Suprapubic skin (tissue), 4 donors: ENCODE measurements at regions not wholly inside any gene's neighbourhood (a gene's known extent, or its start where the extent isn't known, plus 50 kb on each side); places are given as distances from the start of the nearest gene placed in this dataset.

ENCODE experiments used
- EP300 ChIP-seq: sonication (generic); formaldehyde crosslinking; IDR thresholded peaks from one replicate; pipeline ENCODE4 v1.6.1; 2017; ENCODE audit warnings: antibody characterized with exemption
- POLR2A ChIP-seq, 2 donors: fragments of 450-650 bp; IDR thresholded peaks; one replicate each; pipeline ENCODE4 v1.6.1; 2017; ENCODE audit warnings: antibody characterized with exemption in 2 of 2, mild to moderate bottlenecking in 2 of 2, moderate library complexity in 2 of 2
- POLR2AphosphoS5 ChIP-seq, 3 donors: sonication (generic); formaldehyde crosslinking; IDR thresholded peaks; one replicate each; pipeline ENCODE4 v1.6.1; 2017; ENCODE audit warnings: antibody characterized with exemption in 3 of 3
- TF ChIP-seq, protein P1 (sequence below), 2 donors: fragments of 200-600 bp in 1 of 2; fragments of 450-650 bp in 1 of 2; sonication (generic) in 1 of 2; IDR thresholded peaks; one replicate each; pipeline ENCODE4 v1.5.1; 2016 to 2019; ENCODE audit warnings: antibody characterized with exemption in 2 of 2, mild to moderate bottlenecking in 1 of 2, moderate library complexity in 1 of 2

DNA sequence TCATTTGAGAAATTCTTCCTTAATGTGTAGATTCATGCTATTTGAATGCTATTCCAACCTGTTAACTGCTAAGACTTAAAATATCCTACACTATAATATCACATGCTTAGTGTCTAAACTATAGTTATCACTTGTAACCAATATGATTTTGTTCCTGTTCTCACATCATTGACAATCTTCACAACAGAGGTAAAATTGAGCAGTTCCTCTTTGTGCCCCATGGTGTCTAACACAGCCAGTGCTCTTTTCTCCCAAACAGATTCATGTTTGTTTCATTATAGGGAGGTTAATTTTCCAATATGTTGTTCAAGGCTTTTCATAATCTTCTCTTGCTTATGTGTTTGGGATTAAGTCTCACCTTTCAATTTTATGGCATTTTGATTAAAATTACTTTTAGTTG is 591.1 kb downstream of the ZPLD1 start:
- TF ChIP-seq, protein P1, sequence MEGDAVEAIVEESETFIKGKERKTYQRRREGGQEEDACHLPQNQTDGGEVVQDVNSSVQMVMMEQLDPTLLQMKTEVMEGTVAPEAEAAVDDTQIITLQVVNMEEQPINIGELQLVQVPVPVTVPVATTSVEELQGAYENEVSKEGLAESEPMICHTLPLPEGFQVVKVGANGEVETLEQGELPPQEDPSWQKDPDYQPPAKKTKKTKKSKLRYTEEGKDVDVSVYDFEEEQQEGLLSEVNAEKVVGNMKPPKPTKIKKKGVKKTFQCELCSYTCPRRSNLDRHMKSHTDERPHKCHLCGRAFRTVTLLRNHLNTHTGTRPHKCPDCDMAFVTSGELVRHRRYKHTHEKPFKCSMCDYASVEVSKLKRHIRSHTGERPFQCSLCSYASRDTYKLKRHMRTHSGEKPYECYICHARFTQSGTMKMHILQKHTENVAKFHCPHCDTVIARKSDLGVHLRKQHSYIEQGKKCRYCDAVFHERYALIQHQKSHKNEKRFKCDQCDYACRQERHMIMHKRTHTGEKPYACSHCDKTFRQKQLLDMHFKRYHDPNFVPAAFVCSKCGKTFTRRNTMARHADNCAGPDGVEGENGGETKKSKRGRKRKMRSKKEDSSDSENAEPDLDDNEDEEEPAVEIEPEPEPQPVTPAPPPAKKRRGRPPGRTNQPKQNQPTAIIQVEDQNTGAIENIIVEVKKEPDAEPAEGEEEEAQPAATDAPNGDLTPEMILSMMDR (IDR thresholded peaks at IDR 0.05), result no peak
- TF ChIP-seq POLR2A (IDR thresholded peaks at IDR 0.05) (no peak), EP300 (no peak), POLR2AphosphoS5 (IDR thresholded peaks at IDR 0.05) (no peak)
